ENCODE measurements at regions not wholly inside any gene's neighbourhood (a gene's known extent, or its start where the extent isn't known, plus 50 kb on each side); places are given as distances from the start of the nearest gene placed in this dataset.

- TF ChIP-seq EP300 (IDR thresholded peaks at IDR 0.05; ENCODE audit: low read depth in 2 of 2, low read length in 2 of 2): no peak
- TF ChIP-seq EP300 (CRISPR knock-in tag; IDR thresholded peaks at IDR 0.05; ENCODE audit: borderline replicate concordance): no peak
- TF ChIP-seq ZNF281 (CRISPR knock-in tag; IDR thresholded peaks at IDR 0.05; ENCODE audit: borderline replicate concordance): no peak
- TF ChIP-seq POLR2AphosphoS2 (IDR thresholded peaks at IDR 0.05; ENCODE audit: low read depth, low read length): no peak
- no peak for TF ChIP-seq RARG (CRISPR knock-in tag; IDR thresholded peaks at IDR 0.05; ENCODE audit: low read depth)
- TF ChIP-seq KLF16 (CRISPR knock-in tag; IDR thresholded peaks at IDR 0.05): no peak
- no peak for TF ChIP-seq ZNF772 (CRISPR knock-in tag; IDR thresholded peaks at IDR 0.05)
Measured at GRCh38 chr17:14461227-14461548, 160.3 kb downstream of the HS3ST3B1 start.

All from HepG2 (cell line).